HG02678 (cell line): ENCODE measurements at regions not wholly inside any gene's neighbourhood (a gene's known extent, or its start where the extent isn't known, plus 50 kb on each side); places are given as distances from the start of the nearest gene placed in this dataset.
"Not testable (repeated sequence)": the region's sequence is repeated elsewhere in the genome, so short reads cannot be mapped to it uniquely, and the experiment has no call there.

Experiments used
- ATAC-seq: cut with Tn5 transposase; IDR thresholded peaks from one replicate; pipeline ENCODE4 v1.9.1; 2021; ENCODE audit warnings: mild to moderate bottlenecking, moderate library complexity; ENCODE audit not compliant: unreplicated experiment

DNA sequence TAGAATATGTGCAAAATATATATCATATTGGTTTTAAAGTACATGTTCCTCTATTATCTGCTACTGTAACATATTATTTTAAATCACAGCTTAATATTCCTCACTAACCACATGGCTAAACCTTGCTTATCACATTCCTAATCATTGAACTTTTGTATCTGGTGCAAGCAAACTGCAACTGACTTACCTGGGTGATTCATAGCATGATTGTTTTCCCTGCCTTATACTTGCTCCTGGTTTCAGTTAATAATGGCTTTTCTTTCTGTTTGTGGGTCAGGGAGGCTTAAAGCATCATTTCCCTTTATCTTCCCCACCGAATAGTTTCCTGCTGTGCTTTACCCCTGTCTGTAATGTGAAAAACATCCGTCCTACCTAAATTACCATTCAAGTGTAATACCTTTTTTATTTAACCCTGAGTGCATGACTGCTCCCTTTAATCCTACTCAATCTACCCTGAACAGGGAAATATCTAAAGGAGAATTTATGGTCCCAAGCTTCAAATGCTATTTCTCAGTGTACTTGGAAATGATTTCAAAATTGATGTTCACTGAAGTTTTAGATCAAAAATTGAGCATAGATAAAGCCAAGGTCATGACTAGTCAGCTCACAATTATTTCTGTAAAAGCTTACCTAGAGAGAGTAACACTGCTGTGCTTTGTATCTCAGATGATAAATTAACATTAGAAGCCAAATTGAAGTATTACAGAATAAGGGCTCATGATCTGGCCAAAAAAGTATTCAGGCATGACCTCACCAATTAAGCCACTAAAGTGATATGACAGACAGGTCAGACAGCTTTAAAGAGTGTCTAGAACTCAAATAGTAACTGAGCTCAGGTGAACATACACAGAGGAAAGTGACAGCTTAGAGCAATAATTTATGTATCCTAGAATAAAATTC, 507.1 kb downstream of the BRINP3 start:
- no peak for ATAC-seq

DNA sequence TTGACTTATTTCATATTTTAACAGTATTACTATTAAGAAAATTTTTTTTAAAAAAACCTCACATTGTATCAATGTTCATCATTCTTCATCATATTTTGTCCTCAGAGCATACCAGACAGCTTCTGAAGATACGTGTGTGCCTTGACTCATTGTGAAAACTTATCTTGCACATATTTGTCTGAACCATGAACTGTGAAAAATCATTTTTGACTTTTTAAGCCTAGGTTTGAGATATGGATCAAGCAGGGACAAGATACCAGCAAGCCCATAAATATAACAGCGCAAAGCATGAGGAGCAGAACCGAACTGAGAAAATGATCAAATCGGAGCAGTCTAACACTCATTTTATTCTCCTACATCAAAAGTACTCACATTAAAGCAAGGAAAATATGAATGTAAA, 506.0 kb downstream of the BRINP3 start:
- no peak for ATAC-seq

DNA sequence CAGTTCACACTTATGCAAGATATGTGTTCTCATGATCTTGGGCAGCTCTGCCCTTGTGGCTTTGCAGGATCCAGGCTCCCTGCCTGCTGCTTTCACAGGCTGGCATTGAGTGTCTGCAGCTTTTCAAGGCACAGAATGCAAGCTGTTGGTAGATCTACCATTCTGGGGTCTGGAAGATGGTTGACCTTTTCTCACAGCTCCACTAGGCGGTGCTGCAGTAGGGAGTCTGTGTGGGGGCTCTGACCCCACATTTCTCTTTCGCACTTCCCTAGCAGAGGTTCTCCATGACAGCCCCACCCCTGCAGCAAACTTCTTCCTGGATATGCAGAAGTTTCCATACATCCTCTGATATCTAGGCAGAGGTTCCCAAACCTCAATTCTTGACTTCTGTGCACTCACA, 500.5 kb downstream of the BRINP3 start:
- no peak for ATAC-seq

DNA sequence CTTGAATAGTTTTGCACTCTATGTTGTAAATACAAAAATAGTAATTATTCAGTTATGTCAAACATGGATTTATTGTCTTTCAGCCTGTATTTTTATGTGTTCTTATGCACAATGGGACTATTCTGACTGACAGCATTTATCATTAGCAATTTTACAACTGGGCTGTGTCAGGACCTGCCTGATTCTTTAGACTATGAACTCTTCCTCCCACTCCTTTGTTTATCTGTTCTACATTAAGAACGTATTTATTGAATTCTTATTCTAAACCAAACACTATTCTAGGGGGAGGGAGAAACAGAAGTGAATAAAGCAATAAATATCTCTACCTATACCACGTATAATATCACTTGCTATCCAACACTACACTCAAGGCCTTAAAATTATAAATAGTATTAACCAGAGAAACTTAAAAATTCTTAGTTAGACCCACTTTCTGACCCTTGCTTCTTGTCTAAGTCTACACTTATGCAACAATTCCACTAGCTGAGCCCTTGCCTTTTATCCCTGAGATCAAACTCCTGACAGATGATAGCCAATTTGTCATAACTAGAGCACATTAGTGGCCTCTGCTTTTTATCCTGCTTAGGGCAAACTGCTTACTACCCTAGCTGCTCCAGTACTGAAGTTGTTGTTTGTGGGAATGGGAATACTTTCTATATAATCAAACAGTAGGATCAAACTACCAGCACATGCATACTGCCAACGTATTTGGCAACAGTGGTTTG, 494.3 kb downstream of the BRINP3 start:
- no peak for ATAC-seq

DNA sequence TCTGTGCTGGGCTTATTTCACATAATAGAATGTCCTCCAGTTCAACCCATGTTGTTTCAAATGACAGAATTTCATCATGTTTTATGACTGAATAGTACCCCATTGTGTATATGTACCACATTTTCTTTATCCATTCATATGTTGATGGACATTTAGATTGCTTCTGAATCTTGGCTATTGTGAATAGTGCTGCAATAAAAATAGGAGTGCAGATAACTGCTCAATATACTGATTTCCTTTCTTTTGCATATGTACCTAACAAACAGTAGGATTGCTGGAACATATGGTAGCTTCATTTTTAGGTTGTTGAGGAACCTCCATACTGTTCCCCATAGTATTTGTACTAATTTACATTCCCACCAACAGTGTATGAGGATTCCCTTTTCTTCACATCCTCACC, 491.1 kb downstream of the BRINP3 start:
- no peak for ATAC-seq

DNA sequence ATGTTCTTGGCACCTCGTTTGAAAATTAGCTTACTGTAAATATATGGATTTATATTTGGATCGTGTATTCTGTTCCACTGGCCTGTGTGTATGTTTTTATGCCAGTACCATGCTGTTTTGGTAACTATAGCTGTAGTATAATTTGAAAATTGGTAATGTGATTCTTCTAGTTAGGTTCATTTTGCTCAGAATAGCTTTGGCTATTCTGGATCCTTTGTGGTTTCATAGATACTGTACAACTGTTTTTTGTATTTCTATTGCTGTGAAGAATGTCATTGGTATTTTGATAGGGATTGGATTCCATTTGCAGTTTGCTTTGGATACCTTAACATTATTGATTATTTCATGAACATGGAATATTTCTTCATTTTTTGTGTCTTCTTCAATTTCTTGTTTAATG, 490.2 kb downstream of the BRINP3 start:
- ATAC-seq = no peak

DNA sequence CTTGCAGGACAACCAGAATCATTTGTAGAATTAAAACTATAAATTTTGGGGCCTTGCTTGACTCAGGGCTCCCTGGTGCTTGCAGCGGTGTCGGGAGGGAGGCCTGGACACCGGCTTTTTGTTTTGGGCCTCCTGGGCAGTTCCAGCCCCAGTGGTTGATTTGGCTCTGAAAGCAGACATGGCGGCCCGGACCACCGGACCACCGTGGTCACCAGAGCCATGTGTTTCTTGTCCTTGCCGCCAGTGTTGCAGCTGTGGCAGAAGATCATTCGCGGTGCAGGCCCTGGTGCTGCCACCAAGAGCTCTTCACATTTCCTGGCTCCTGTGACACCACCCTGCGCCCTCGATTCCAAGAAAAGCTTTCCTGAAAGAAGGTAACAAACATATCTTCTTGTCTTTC, 484.8 kb downstream of the BRINP3 start:
- no peak for ATAC-seq

DNA sequence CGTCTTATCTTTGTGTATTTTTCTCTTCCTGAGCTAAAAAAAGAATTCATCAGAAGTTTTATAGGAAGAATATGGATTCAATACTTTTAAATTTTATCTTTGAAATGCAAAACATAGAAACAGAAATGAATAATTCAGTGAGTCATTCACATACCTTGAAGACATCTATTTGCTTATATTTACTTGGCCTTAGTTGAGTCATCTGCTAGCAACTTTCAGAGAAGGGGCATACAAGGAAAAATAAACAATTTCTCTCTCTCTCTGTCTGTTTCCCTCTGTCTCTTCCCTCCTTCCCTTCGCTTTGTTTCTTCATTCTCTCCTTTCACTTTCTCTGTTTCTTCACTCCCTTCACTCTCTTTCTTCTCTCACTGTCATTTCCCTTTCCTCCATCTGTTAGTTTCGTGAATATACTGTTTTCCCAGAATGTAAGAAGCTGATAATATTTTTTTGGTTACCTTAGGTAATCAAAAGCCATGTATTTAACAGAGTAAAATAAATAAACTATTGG, 477.2 kb downstream of the BRINP3 start:
- no peak for ATAC-seq

DNA sequence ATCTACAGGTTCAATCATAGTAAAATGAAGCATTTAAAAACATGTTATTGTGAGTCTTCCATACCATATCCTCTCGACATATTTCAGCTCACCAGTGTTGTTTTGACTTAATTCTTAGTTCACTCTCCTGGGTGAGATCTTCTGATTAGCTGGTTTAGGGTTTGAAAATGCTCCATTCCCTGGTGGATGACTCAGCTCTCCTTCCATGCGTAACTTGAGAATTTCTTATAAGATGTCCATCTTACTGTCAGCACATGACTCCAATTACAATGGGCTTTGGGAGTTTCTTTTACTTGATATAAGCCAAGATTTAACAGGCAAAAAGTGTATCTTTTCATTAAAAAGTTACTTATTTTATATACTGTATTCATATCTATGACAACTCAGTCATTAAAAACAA, 476.5 kb downstream of the BRINP3 start:
- ATAC-seq = no peak

DNA sequence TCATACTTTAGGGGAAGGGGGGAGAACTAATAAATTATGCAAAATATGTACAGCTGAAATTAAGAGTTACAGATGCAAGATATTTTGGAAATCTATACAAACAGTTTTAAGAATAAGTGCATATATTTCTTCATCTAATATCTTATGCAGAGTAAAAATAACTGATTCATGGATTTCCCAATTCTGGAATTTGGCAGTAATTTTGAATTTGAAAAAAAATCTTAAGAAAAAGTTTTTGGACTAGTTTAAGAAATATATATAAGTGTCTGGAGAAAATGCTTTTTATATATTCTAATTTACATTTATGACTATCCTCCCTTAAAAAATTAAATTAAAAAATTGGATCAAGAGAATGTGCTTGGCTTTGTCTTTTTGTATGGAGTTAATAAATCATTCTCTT, 474.3 kb downstream of the BRINP3 start:
- no peak for ATAC-seq

DNA sequence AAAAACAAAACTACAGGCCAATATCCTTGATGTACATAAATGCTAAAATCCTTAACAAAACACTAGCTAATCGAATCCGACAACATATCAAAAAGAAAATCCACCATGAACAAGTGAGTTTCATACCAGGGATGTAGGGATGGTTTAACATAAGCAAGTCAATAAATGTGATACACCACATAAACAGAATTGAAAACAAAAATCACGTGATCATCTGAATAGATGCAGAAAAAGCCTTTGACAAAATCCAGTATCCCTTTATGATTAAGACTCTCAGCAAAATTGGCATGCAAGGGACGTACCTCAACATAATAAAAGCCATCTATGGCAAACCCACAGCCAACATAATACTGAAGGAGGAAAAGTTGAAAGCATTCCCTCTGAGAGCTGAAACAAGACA, 466.1 kb downstream of the BRINP3 start:
- no peak for ATAC-seq

DNA sequence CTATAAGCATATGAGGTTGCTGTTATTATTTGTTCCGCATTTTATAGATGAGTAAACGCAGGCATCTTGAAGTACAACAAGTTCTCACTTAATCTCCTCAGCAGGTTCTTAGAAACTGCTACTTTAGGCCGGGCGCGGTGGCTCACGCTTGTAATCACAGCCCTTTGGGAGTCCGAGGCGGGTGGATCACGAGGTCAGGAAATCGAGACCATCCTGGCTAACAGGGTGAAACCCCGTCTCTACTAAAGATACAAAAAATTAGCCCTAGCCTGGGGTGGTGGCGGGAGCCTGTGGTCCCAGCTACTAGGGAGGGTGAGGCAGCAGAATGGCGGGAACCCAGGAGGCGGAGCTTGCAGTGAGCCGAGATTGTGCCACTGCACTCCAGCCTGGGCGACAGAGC, 458.5 kb downstream of the BRINP3 start:
- not testable (repeated sequence) for ATAC-seq

DNA sequence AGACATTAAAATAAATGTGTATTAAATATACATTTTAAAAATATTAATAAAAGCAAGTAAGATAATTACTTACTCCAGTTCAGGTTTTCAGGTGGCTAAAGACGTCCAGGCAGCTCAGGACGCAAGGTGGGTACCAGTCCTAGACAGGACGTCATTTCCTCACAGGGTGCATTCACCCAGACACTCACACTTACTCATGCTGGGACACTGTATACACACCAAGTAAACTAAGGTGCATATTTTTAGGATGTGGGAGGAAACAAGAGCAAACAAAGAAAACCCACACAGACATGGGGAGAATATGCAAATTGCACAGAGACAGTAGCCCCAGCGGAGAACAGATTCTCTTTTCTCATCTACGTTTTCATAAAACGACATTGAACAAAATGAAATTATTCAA, 457.9 kb downstream of the BRINP3 start:
- ATAC-seq = no peak

DNA sequence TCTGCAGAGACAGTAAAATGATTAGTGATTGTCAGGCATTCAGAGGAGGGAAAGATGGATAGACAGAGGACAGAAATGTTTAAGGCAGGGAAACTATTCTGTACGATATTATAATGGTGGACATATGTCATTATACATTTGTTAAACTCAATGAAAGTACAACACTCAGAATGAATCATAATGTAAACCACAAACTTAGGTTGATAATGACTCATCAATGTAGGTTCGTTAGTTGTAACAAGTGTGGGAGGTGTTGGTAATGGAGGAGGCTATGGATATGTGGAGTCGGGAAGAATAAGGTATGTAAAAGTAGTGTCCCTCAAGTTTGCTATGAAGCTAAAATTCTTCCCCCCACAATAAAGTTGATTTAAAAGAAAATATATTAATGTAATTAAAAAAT, 455.0 kb downstream of the BRINP3 start:
- ATAC-seq = no peak

DNA sequence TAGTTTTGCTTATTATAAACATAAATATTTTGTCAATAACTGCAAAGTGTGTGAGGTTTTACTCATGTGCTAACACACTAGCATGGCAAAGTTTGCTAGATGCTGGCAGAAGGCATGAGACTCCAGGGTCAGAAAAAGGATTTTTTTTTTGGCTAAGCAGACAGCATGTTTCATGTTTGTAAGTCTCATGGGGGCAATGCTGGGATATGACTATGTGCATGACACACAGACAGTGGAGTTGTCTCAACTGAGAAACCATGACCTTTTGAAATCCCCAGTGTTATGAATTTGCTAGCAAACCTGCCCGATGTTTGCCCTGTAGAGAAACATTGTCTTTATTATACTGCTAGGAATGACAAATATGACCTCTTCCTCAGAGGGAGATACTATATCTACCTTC, 448.2 kb downstream of the BRINP3 start:
- ATAC-seq = no peak

DNA sequence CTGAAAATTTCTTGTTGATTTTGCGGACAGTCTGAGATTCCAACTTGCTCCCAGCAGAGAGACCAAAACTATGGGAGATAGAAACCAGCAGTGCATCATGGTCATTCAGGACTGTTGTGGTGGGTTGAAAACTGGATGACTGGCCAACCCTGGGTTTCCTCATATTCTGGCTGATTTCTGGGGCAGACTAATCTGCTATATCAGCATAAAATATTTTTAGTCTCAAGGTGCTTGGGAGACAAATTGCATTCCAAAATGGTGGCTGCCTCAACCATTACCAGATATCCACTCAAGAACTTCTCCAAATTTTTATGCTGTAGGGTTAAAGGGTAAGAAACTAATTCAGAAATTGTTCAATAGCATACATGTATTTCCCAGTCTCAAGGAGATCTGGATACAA, 434.0 kb downstream of the BRINP3 start:
- no peak for ATAC-seq

DNA sequence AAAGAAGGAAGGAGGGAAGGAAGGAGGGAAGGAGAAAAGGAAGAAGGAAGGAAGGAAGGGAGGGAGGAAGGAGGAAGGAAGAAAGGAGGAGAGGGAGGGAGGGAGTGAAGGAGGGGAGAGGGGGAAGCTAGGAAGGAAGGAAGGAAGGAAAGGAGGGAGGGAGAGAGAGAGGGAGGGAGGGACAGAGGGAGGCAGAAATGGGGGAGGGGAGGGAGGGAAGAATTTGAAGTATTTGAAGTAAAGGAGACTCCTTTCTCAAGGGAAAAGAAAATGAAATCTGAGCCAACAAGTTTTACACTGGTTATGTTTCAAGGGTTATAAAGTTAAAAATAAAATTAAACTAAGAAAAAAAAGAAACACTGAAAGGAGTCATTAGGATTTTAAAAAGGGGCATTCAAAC, 431.4 kb downstream of the BRINP3 start:
- no peak for ATAC-seq
